ENCODE measurements at regions not wholly inside any gene's neighbourhood (a gene's known extent, or its start where the extent isn't known, plus 50 kb on each side); places are given as distances from the start of the nearest gene placed in this dataset.

DNA sequence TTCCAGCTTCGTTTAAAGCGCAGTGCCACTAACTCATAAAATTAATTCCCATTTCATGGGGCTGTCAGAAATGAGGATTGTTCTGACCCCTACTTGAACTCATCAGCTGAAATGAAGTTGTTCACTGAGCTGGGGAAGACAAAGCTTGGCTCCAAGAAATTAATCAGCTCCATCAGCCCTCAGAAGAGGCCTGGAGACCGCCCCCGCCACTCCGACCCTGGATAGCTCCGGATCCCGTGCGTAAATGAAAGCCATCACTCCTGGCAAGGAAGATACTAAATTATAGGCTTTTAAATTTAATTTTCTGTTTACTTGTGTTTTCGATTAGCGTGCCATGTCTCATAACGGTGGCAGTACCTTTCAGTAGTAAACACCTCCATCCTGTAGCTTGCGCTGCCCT is 142.8 kb upstream of the IRX2 start:
- H3K79me2 ChIP-seq (ENCODE audit: control insufficient read depth in 1 of 2, insufficient read depth in 2 of 2, low read length in 2 of 2), result no peaks in the 10 kb centered on the region
- H2BK5ac ChIP-seq (ENCODE audit: low read depth, low read length), result no peak overlapping the region
- H4K5ac ChIP-seq (ENCODE audit: insufficient read length, low read depth, low read length), result no peak overlapping the region
- CTCF ChIA-PET (ENCODE audit: partially characterized antibody), result no interaction called here
- H3K27me3 ChIP-seq (replicated peaks in 1 of 4; ENCODE audit: control insufficient read depth in 3 of 4, extremely low read depth in 1 of 4, insufficient read depth in 3 of 4, low read length in 3 of 4), result no peaks in the 10 kb centered on the region
- no peak overlapping the region for H2BK20ac ChIP-seq (ENCODE audit: low read length)
- H3K4me3 ChIP-seq (ENCODE audit: extremely low read depth in 1 of 4, insufficient read depth in 2 of 4, low read depth in 3 of 4, low read length in 4 of 4), result no peak overlapping the region
- no peak overlapping the region for H3K9ac ChIP-seq (replicated peaks in 1 of 4; ENCODE audit: extremely low read depth in 1 of 4, low read depth in 3 of 4, low read length in 3 of 4)
- no peak overlapping the region for H2BK120ac ChIP-seq (replicated peaks; ENCODE audit: low read depth, low read length)
- H2AFZ ChIP-seq (ENCODE audit: low read length), result no peak overlapping the region
- DNase-seq (ENCODE audit: low read depth in 1 of 2, low spot score in 2 of 2) (peak in 1 of 2 experiments; percentile 13), FAIRE-seq (no peak)
- no peak overlapping the region for H4K8ac ChIP-seq (ENCODE audit: extremely low read depth, insufficient read depth, low read length)
- no peaks in the 10 kb centered on the region for H3K4me1 ChIP-seq (replicated peaks in 1 of 4; ENCODE audit: control insufficient read depth in 3 of 4, insufficient read depth in 4 of 4, low read length in 3 of 4)
- no peaks in the 10 kb centered on the region for H4K20me1 ChIP-seq (replicated peaks in 1 of 2; ENCODE audit: control insufficient read depth in 1 of 2, insufficient read depth in 2 of 2, low read length in 2 of 2)
- H3K23me2 ChIP-seq (ENCODE audit: low read depth, low read length), result no peaks in the 10 kb centered on the region
- no peaks in the 10 kb centered on the region for H3K79me1 ChIP-seq (ENCODE audit: low read depth, low read length)
- H2BK12ac ChIP-seq (ENCODE audit: low read depth, low read length), result no peak overlapping the region
- H3K9me3 ChIP-seq (ENCODE audit: insufficient read depth in 2 of 2, low read depth in 1 of 2, low read length in 1 of 2), result no peaks in the 10 kb centered on the region
- TF ChIP-seq SIRT6 (IDR thresholded peaks at IDR 0.05; ENCODE audit: low read length) (no peak), POU5F1 (IDR thresholded peaks at IDR 0.05; ENCODE audit: low read depth, low read length) (no peak), CEBPB (IDR thresholded peaks at IDR 0.05; ENCODE audit: low read depth, low read length) (no peak), SRF (IDR thresholded peaks at IDR 0.05; ENCODE audit: low read depth, low read length) (no peak), JUN (IDR thresholded peaks at IDR 0.05; ENCODE audit: low read depth, low read length) (no peak), RXRA (IDR thresholded peaks at IDR 0.05; ENCODE audit: insufficient read depth, low read depth, low read length) (no peak), SP2 (IDR thresholded peaks at IDR 0.05; ENCODE audit: low read length) (no peak), TCF12 (IDR thresholded peaks at IDR 0.05; ENCODE audit: low read depth, low read length) (no peak), HDAC2 (IDR thresholded peaks at IDR 0.05; ENCODE audit: borderline replicate concordance in 1 of 2, low read depth in 2 of 2, low read length in 2 of 2) (no peak), GTF2F1 (IDR thresholded peaks at IDR 0.05; ENCODE audit: borderline replicate concordance, low read depth, low read length) (no peak), RFX5 (IDR thresholded peaks at IDR 0.05; ENCODE audit: borderline replicate concordance, low read depth, low read length) (no peak)
- no peaks in the 10 kb centered on the region for H3K36me3 ChIP-seq (ENCODE audit: control insufficient read depth in 2 of 4, insufficient read depth in 4 of 4, low read length in 3 of 4)
- no peak overlapping the region for H3K14ac ChIP-seq (ENCODE audit: insufficient read length)
- POLR2A ChIA-PET (ENCODE audit: partially characterized antibody), result no interaction called here
- H2BK15ac ChIP-seq (ENCODE audit: low read length), result no peak overlapping the region
- H3K56ac ChIP-seq (replicated peaks; ENCODE audit: insufficient read length, low read depth, low read length), result no peak overlapping the region
- H3K23ac ChIP-seq (ENCODE audit: insufficient read length), result no peak overlapping the region
- no peak overlapping the region for H4K91ac ChIP-seq (replicated peaks; ENCODE audit: insufficient read length, low read length)
- no peak overlapping the region for H3K4me2 ChIP-seq (ENCODE audit: insufficient read depth in 1 of 2, low read depth in 2 of 2, low read length in 2 of 2)
- no peak overlapping the region for H3K18ac ChIP-seq (ENCODE audit: extremely low read depth, low read length)
- H3K4ac ChIP-seq (replicated peaks; ENCODE audit: insufficient read length, low read depth, low read length), result no peak overlapping the region
- H2AK5ac ChIP-seq (ENCODE audit: low read depth, low read length), result no peak overlapping the region
- WGBS, 2 experiments (ENCODE audit: extremely low coverage in 1 of 2, insufficient coverage in 1 of 2, insufficient read length in 1 of 2, insufficient replicate concordance in 2 of 2, low coverage in 1 of 2, low lambda C conversion rate in 2 of 2, missing lambda C conversion rate in 1 of 2), result 96% methylated on average over 12 of the region's 12 CpGs; no CpG with 5 or more reads in 1 of the 2 experiments
- H3K27ac ChIP-seq (ENCODE audit: low read depth, low read length), result no peak overlapping the region
